ENCODE measurements at regions not wholly inside any gene's neighbourhood (a gene's known extent, or its start where the extent isn't known, plus 50 kb on each side); places are given as distances from the start of the nearest gene placed in this dataset.

DNA sequence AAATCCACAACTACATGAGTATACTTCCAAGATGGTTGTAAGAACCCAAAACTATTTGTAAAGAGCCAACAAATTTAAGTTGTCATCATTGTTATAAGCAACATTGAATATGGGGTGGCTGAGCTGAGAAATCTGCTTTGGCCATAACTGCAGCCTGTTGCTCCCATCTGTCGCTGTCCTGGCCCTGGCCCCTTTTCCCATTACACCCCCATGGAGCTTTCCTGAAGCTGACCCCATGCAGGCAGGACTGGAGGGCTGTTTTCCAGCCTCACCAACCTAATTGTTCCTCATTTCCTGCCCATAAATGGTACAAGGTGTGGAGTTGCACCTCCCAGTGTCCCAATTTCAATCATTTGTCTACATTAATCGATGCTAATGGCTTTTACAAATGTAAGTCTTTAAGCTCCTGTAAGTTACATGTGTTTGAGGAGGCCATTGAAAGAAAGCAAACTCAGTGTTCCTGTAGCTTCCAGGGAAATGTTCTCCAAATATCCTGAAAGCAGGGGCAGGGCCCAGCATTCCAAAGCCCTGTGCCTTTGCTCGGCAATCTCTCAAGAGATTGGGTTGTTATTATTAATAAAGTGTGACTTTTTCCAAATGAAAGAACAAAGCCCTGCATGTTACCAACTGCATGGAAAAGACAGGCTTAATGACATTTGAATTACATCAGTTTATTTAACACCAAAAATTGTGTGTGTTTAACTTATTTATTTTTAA, 545.9 kb downstream of the PLPP3 start:
- H3K4me1 ChIP-seq: peaks cover 0 to 6% (median 0%) of the 10 kb centered on the region in 4 donors
- H3K27ac ChIP-seq: no peak overlapping the region
- TF ChIP-seq POLR2A (IDR thresholded peaks at IDR 0.05) (no peak), EP300 (IDR thresholded peaks at IDR 0.05; ENCODE audit: low read depth) (no peak), POLR2AphosphoS5 (IDR thresholded peaks at IDR 0.05) (no peak)
- TF ChIP-seq, protein P1, sequence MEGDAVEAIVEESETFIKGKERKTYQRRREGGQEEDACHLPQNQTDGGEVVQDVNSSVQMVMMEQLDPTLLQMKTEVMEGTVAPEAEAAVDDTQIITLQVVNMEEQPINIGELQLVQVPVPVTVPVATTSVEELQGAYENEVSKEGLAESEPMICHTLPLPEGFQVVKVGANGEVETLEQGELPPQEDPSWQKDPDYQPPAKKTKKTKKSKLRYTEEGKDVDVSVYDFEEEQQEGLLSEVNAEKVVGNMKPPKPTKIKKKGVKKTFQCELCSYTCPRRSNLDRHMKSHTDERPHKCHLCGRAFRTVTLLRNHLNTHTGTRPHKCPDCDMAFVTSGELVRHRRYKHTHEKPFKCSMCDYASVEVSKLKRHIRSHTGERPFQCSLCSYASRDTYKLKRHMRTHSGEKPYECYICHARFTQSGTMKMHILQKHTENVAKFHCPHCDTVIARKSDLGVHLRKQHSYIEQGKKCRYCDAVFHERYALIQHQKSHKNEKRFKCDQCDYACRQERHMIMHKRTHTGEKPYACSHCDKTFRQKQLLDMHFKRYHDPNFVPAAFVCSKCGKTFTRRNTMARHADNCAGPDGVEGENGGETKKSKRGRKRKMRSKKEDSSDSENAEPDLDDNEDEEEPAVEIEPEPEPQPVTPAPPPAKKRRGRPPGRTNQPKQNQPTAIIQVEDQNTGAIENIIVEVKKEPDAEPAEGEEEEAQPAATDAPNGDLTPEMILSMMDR (IDR thresholded peaks at IDR 0.05): no peak
- no peak overlapping the region for H3K4me3 ChIP-seq
- 46 to 71% methylated on average over 2 to 3 of the region's 3 CpGs for WGBS, 2 donors (ENCODE audit: low coverage in 1 of 2)
- no peak for DNase-seq
- in situ Hi-C loops (cut with MboI; ENCODE audit: low pct_ligation_motif_present in 1 of 4, low pct_unique_long_range_greater_than_20kb in 1 of 4, low sequenced_read_pairs in 3 of 4): no loop called here
- no peaks in the 10 kb centered on the region for H3K36me3 ChIP-seq
- no peaks in the 10 kb centered on the region for H3K9me3 ChIP-seq
- no peaks in the 10 kb centered on the region for H3K27me3 ChIP-seq
- intact Hi-C loops (cut with DNase I; ENCODE audit: low total_unique reads): no loop called here

DNA sequence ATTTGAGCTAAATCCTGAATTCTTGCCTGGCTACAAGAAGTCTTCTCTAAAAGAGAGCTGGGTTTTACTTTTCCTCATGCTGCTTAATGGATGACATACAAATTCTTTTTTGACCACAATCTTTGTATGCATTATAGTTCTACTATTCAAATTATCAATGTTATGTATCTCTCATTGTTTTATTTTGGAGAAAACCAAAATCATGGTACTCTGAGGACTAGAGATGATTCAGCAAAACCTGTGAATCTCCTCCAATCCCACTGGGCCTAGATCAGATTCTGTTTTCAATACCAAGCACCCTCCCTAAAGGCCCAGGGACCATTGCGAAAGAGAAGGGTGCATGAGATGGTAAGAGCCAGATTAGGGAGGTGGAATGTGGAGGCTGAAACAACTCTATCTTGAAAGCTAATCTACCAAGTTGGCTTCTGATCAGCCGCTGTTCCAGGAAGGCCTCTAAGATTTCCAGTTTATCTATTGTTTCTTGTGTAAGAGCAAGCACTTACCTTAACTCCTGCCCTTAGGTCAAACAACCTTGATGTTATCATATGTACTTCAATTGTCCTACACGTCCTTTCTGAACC, 547.2 kb downstream of the PLPP3 start:
- Histone ChIP-seq H3K36me3 (no peaks in the 10 kb centered on the region), H3K27me3 (no peaks in the 10 kb centered on the region), H3K4me1 (peaks cover 0 to 6% (median 0%) of the 10 kb centered on the region in 4 donors), H3K27ac (no peak overlapping the region), H3K4me3 (no peak overlapping the region), H3K9me3 (no peaks in the 10 kb centered on the region)
- DNase-seq: no peak
- in situ Hi-C loops (cut with MboI; ENCODE audit: low pct_ligation_motif_present in 1 of 4, low pct_unique_long_range_greater_than_20kb in 1 of 4, low sequenced_read_pairs in 3 of 4) (no loop called here), intact Hi-C loops (cut with DNase I; ENCODE audit: low total_unique reads) (no loop called here)
- 81 to 93% methylated on average over 2 to 3 of the region's 3 CpGs for whole genome bisulfite sequencing, 2 donors (ENCODE audit: low coverage in 1 of 2)
- TF ChIP-seq POLR2AphosphoS5 (IDR thresholded peaks at IDR 0.05) (no peak), POLR2A (IDR thresholded peaks at IDR 0.05) (no peak), EP300 (IDR thresholded peaks at IDR 0.05; ENCODE audit: low read depth) (no peak)
- TF ChIP-seq, protein P1 (IDR thresholded peaks at IDR 0.05): no peak

DNA sequence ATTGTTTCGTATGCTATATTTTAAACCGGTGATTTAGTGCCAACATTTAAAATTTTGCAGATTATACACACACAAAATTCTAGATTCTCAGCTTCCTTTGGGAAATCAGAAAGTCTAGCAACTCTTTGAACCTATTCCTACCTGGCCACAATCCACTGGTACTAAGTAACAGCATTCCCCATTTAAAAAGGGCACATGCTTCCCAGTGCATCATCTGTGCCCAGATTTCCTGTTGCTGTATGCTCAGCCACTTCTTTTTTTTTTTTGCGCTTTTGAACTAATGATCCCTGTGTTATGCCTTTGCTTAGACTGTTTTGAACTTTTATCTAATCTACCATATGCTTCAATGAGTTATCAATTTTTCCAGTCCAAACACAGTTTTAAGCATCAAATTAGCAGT, 548.4 kb downstream of the PLPP3 start:
- no peak overlapping the region for H3K4me3 ChIP-seq
- TF ChIP-seq POLR2AphosphoS5 (IDR thresholded peaks at IDR 0.05) (no peak), POLR2A (IDR thresholded peaks at IDR 0.05) (no peak), EP300 (IDR thresholded peaks at IDR 0.05; ENCODE audit: low read depth) (no peak)
- TF ChIP-seq, protein P1 (IDR thresholded peaks at IDR 0.05): no peak
- intact Hi-C loops (cut with DNase I; ENCODE audit: low total_unique reads) (no loop called here), in situ Hi-C loops (cut with MboI; ENCODE audit: low pct_ligation_motif_present in 1 of 4, low pct_unique_long_range_greater_than_20kb in 1 of 4, low sequenced_read_pairs in 3 of 4) (no loop called here)
- 84 to 97% methylated on average over 3 of the region's 3 CpGs for WGBS, 2 donors (ENCODE audit: low coverage in 1 of 2)
- H3K4me1 ChIP-seq: peaks cover 0 to 1% (median 0%) of the 10 kb centered on the region in 4 donors
- DNase-seq: no peak
- no peaks in the 10 kb centered on the region for H3K36me3 ChIP-seq
- no peak overlapping the region for H3K27ac ChIP-seq
- no peaks in the 10 kb centered on the region for H3K27me3 ChIP-seq
- H3K9me3 ChIP-seq: no peaks in the 10 kb centered on the region

DNA sequence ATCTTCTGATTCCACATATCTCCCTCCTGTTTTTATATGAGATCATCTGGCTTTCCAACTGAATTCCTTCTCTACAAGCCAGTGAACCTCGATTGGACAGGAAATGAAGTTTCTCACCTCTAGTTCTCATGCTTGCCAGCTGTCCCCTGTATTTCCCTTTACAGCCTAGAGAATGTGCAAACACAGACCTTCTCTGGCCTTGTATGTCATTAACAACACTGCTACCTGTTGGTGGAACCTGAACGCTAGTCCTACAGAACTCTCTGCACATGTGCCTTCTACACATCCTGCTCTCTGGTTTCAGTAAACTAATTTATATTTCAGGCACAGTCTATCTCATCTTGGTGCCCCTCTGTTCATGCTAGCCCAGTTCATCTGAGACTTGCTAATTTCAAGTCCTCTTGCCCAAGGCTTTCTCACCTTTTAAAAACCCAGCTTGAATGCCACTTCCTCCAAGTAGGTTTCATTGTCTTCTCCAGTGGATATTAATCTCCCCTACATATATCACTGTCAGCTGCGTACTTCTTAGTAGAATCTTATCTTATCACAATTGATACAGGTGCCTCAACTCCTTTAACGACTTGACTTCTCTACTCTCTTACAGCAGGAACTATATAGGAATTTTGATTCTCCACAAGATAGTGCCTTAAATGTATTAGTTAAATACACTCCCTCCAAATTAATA, 549.9 kb downstream of the PLPP3 start:
- Histone ChIP-seq H3K4me3 (no peak overlapping the region), H3K36me3 (no peaks in the 10 kb centered on the region), H3K27me3 (no peaks in the 10 kb centered on the region), H3K4me1 (no peaks in the 10 kb centered on the region), H3K27ac (peak overlapping the region in 2 of 4 donors; percentile 6 to 10), H3K9me3 (no peaks in the 10 kb centered on the region)
- peak; percentile 8 for DNase-seq
- in situ Hi-C loops (cut with MboI; ENCODE audit: low pct_ligation_motif_present in 1 of 4, low pct_unique_long_range_greater_than_20kb in 1 of 4, low sequenced_read_pairs in 3 of 4): no loop called here
- 41 to 49% methylated on average over 4 of the region's 4 CpGs for WGBS, 2 donors (ENCODE audit: low coverage in 1 of 2)
- intact Hi-C loops (cut with DNase I; ENCODE audit: low total_unique reads): loop anchor here (1.0 kb wide), 1 partner anchor 37 kb away; no protein-coding TSS in a partner anchor
- TF ChIP-seq, protein P1 (IDR thresholded peaks at IDR 0.05): peak in 2 of 5 experiments; percentile 9 to 11
- no peak for TF ChIP-seq POLR2AphosphoS5 (IDR thresholded peaks at IDR 0.05)
- TF ChIP-seq EP300 (IDR thresholded peaks at IDR 0.05; ENCODE audit: low read depth): no peak
- TF ChIP-seq POLR2A (IDR thresholded peaks at IDR 0.05): no peak
